ELF-1 (cell line): ENCODE measurements at regions not wholly inside any gene's neighbourhood (a gene's known extent, or its start where the extent isn't known, plus 50 kb on each side); places are given as distances from the start of the nearest gene placed in this dataset.
A peak's percentile ranks its signal among the peaks of the same experiment; 100 is the strongest.
"Not testable (repeated sequence)": the region's sequence is repeated elsewhere in the genome, so short reads cannot be mapped to it uniquely, and the experiment has no call there.

Source experiments
- DNase-seq: peaks from one replicate; pipeline ENCODE4 v3.0.0-alpha.2; 2016; ENCODE audit warnings: low read depth, low spot score

DNA sequence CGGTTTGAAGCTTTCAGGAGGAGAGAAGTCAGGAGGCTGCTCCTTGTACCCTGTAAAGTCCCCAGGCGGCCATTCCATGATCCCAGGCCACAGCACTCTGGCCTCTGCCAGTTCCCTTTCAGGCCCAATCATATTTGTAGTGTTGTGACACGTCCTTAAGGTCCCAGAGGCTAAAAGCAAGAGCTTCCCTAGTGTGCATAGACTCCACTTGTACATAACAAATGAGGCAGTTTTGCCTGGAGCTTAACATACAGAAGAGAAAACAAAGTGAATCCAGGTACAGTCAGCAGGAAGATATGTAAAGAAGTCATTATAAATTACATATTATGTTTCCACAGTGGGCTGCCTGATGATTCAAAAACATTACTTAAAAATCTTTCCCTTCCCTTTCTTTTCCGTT is 81.1 kb upstream of the RPH3A start:
- DNase-seq: peak; percentile 19

GRCh38 chr12:112711026-112711425 is 80.5 kb upstream of the RPH3A start:
- DNase-seq: no peak

GRCh38 chr12:112711507-112711906 is 80.0 kb upstream of the RPH3A start:
- DNase-seq: no peak

- not testable (repeated sequence) for DNase-seq
Observed at GRCh38 chr12:112712751-112713150, 78.8 kb upstream of the RPH3A start.

GRCh38 chr12:112713471-112713870 is 78.1 kb upstream of the RPH3A start:
- DNase-seq: no peak

DNA sequence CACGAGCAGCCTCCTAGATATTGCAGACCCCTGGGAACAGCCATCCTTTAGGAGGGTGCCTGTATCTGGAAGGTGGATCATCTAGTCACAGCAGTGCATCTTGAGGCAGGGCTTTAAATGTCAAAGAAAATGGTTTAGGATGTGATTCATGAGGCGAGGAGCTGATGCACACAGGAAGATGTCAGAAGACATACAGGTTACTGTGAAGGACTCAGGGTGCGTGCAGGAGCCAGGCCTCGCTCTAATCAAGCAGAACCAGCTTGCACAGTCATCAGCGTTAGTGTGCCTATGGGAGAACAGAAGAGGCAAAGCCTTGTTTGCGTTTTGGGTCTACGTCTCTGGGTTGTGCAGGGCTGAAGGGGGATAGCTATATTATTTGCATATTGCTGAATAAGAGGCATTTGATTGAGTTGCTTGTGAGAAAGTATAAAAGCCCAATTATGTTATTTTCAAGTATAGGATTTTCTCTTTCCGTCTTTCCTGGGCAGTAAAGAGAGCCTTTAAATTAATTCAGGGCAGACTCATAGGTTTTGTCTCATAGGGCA is 77.3 kb upstream of the RPH3A start:
- no peak for DNase-seq

DNA sequence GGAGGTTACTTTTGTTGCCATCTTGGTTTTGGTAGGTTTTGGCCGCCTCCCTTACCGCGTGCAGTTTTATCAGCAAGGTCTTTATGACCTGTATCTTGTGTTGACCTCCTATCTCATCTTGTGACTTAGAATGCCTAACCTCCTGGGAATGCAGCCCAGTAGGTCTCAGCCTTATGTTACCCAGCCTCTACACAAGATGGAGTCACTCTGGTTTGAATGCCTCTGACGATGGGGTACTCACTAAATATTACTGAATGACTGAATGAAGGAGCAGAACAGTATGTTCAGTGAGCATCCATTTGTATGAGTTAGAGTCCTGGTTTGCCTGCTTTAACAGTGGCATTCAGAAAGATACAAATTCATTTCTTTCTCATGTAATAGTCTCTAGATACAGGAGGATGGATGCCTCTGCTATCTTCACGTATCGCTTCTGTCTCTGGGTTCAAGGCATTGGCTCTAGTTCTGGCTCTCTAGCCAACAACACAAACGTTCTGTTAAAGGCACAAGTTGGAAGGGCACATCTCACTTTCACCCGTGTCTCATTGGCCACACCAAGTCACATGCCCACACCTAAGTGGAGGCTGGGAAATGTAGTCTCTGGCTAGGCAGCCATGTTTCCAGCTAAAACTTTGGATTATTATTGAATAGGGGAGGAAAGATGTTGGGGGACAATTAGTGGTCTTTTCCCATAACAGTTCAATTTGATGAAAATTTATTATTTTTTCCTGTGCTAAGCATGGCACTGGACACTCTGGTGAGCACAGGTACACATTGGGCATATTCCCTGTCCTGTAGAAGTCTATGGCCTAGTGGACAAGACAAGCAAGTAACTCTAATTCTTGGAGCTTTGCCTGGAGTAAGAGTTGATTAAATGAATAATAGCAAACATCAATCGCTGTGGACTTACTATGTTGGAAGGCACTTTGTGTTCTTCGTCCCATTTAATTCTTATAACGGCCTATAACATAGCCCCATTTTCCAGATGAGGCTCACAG is 75.2 kb upstream of the RPH3A start:
- peak; percentile 34 for DNase-seq

GRCh38 chr12:112728864-112729263 is 62.7 kb upstream of the RPH3A start:
- DNase-seq: peak; percentile 27

DNA sequence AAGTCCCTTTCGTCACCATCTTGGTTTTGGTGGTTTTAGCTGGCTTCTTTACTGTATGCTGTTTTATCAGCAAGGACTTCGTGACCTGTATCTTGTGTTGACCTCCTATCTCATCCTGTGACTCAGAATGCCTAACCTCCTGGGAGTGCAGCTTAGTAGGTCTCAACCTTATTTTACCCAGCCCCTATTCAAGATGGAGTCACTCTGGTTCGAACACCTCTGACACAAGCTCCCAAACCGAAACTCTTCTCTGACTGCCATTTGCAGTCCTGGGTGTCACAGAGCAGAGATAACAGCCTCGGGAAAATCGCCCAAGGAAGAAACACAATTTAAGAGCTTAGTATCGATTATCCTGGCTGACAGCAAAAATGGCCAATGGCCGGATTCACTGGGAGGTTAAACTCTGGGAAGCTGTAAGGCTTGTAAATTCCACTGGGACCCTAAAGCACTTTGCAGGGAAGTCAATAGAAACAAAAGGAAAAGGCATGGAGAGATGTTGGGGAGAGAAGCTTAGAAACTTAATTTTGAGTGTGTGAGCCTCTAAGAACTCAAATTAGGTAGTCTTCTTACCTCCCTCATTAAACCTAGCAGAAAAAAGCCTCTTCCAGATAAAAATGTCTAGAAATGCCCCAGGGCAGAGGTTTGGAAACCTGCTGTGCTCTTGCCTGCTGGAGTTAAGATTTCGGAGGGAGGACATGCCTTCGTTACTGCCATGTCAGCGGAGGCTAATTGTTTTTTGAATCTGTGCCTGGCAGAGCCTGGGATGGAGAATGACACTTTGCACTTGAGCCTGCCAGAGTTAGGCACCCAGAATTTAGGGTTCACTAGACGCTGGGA is 56.5 kb upstream of the RPH3A start:
- DNase-seq: peak; percentile 80

- no peak for DNase-seq
Observed at GRCh38 chr12:112738531-112738930, 53.0 kb upstream of the RPH3A start.

DNA sequence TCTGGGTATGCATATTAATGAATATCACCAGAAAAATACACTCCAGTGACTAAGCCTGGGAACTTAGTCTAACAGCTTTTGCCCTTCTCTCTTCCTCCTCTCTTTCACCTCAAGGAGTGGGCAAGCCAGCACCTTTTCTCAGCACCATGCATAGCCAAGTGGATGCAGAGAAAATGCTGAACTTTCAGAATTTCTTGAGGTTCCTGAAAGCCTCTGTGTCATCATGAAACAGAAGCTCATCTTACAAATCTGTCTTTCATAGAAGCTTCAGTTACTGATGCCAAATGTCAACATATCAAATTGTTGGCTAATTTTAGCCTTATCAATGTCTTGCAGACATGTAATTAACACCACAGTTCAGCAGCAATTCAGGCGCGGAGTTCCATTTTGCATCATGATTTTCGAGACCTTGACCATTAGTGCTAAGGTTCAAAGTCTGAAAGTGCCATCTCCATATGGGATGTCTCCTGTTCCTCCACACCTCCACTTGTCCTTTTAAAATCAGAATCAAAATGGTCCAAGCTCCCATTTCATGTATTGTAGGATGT is 51.1 kb upstream of the RPH3A start:
- DNase-seq: no peak

GRCh38 chr12:112741106-112741505 is 50.4 kb upstream of the RPH3A start:
- peak; percentile 41 for DNase-seq
